HL-60 (cell line): ENCODE measurements at regions not wholly inside any gene's neighbourhood (a gene's known extent, or its start where the extent isn't known, plus 50 kb on each side); places are given as distances from the start of the nearest gene placed in this dataset.

Experiments
- CTCF ChIP-seq: IDR thresholded peaks from one replicate; pipeline ENCODE4 v1.5.1; 2011; ENCODE audit warnings: low read length, control low read depth, inconsistent platforms; ENCODE audit not compliant: insufficient read depth
- GABPA ChIP-seq: IDR thresholded peaks from 2 replicates; pipeline ENCODE4 v1.6.1; 2012; ENCODE audit warnings: low read depth
- POLR2AphosphoS5 ChIP-seq: IDR thresholded peaks from 2 replicates; pipeline ENCODE4 v1.6.1; 2012; ENCODE audit warnings: low read depth
- REST ChIP-seq: IDR thresholded peaks from 2 replicates; pipeline ENCODE4 v1.6.1; 2012; ENCODE audit warnings: low read depth; ENCODE audit not compliant: insufficient replicate concordance
- SPI1 ChIP-seq: IDR thresholded peaks from 2 replicates; pipeline ENCODE4 v1.6.1; 2012; ENCODE audit warnings: low read depth, mild to moderate bottlenecking, borderline replicate concordance

GRCh38 chr4:63524764-63525163, 884.5 kb downstream of the TECRL start:
- no peak for TF ChIP-seq REST
- TF ChIP-seq CTCF: no peak
- TF ChIP-seq POLR2AphosphoS5: no peak
- no peak for TF ChIP-seq SPI1
- no peak for TF ChIP-seq GABPA
